ENCODE measurements at regions not wholly inside any gene's neighbourhood (a gene's known extent, or its start where the extent isn't known, plus 50 kb on each side); places are given as distances from the start of the nearest gene placed in this dataset.

GRCh38 chr16:80433623-80434022, 107.2 kb upstream of the DYNLRB2 start:
- TF ChIP-seq POLR2A (IDR thresholded peaks at IDR 0.05) (no peak), CTCF (IDR thresholded peaks at IDR 0.05) (no peak)
